K562 (cell line): ENCODE measurements at regions not wholly inside any gene's neighbourhood (a gene's known extent, or its start where the extent isn't known, plus 50 kb on each side); places are given as distances from the start of the nearest gene placed in this dataset.

Experiments used
- DDX20 ChIP-seq: fragments of 450-650 bp; IDR thresholded peaks from 2 replicates; pipeline ENCODE4 v1.6.1; 2016; ENCODE audit warnings: missing genetic modification characterization, low read depth, mild to moderate bottlenecking, missing compliant biosample characterization, moderate library complexity
- EWSR1 ChIP-seq: fragments of 450-650 bp; IDR thresholded peaks from 2 replicates; pipeline ENCODE4 v1.6.1; 2018; ENCODE audit warnings: borderline replicate concordance, mild to moderate bottlenecking, low read depth, moderate library complexity; ENCODE audit not compliant: partially characterized antibody
- FOXK2 ChIP-seq, 2 experiments: fragments of 450-650 bp; IDR thresholded peaks in 1 of 2; conservative IDR thresholded peaks in 1 of 2; 2 replicates each; pipeline ENCODE4 v1.6.1; 2016; ENCODE audit warnings: low read depth in 2 of 2, mild to moderate bottlenecking in 1 of 2
- KLF1 ChIP-seq: fragments of 450-650 bp; IDR thresholded peaks from 2 replicates; pipeline ENCODE4 v1.6.1; 2016; ENCODE audit warnings: missing genetic modification characterization, missing compliant biosample characterization
- MCM3 ChIP-seq: fragments of 450-650 bp; IDR thresholded peaks from 2 replicates; pipeline ENCODE4 v1.6.1; 2016
- NEUROD1 ChIP-seq: fragments of 150-350 bp; IDR thresholded peaks from 2 replicates; pipeline ENCODE4 v1.6.1; 2014; ENCODE audit warnings: borderline replicate concordance, low read length, low read depth; ENCODE audit not compliant: partially characterized antibody
- PRPF4 ChIP-seq: fragments of 200-400 bp; formaldehyde crosslinking; IDR thresholded peaks from one replicate; pipeline ENCODE4 v1.6.1; 2017; ENCODE audit warnings: low read length, low read depth, mild to moderate bottlenecking; ENCODE audit not compliant: insufficient read depth, poor library complexity, severe bottlenecking
- RAD21 ChIP-seq, 2 experiments: fragments of 250-450 bp in 1 of 2; fragments of 450-650 bp in 1 of 2; sonication (Bioruptor Pico) in 1 of 2; formaldehyde crosslinking in 1 of 2; IDR thresholded peaks in 1 of 2; conservative IDR thresholded peaks in 1 of 2; 2 replicates each; pipeline versions ENCODE4 v1.4.0 to v1.8.0; 2020 to 2022; ENCODE audit warnings: mild to moderate bottlenecking in 2 of 2, moderate library complexity in 1 of 2
- SRSF7 ChIP-seq: fragments of 200-400 bp; formaldehyde crosslinking; optimal IDR thresholded peaks from 2 replicates; pipeline ENCODE3; 2017; ENCODE audit warnings: mild to moderate bottlenecking, low read depth, low read length
- ZNF830 ChIP-seq: fragments of 250-450 bp; sonication (Bioruptor Pico); IDR thresholded peaks from 2 replicates; pipeline ENCODE4 v1.5.0; 2021; ENCODE audit warnings: mild to moderate bottlenecking
- TF ChIP-seq, protein P1 (sequence below), 2 experiments: fragments of 450-650 bp; IDR thresholded peaks; 2 replicates each; pipeline ENCODE4 v1.6.1; 2016; ENCODE audit warnings: mild to moderate bottlenecking in 2 of 2, borderline replicate concordance in 1 of 2, low read depth in 1 of 2, moderate library complexity in 1 of 2
- TF ChIP-seq, protein P2 (sequence below): sonication (generic); formaldehyde crosslinking; IDR thresholded peaks from 2 replicates; pipeline ENCODE4 v1.8.1; 2023; ENCODE audit warnings: mild to moderate bottlenecking, missing genetic modification reagents
- TF ChIP-seq, protein P3 (sequence below), 2 experiments: fragments of 450-650 bp; conservative IDR thresholded peaks; 2 replicates each; pipeline ENCODE4 v1.6.1; 2017; ENCODE audit warnings: mild to moderate bottlenecking in 2 of 2, moderate library complexity in 2 of 2
- TF ChIP-seq, protein P4 (sequence below): sonication (generic); formaldehyde crosslinking; IDR thresholded peaks from 2 replicates; pipeline ENCODE4 v1.8.0; 2022; ENCODE audit warnings: mild to moderate bottlenecking, missing genetic modification reagents

DNA sequence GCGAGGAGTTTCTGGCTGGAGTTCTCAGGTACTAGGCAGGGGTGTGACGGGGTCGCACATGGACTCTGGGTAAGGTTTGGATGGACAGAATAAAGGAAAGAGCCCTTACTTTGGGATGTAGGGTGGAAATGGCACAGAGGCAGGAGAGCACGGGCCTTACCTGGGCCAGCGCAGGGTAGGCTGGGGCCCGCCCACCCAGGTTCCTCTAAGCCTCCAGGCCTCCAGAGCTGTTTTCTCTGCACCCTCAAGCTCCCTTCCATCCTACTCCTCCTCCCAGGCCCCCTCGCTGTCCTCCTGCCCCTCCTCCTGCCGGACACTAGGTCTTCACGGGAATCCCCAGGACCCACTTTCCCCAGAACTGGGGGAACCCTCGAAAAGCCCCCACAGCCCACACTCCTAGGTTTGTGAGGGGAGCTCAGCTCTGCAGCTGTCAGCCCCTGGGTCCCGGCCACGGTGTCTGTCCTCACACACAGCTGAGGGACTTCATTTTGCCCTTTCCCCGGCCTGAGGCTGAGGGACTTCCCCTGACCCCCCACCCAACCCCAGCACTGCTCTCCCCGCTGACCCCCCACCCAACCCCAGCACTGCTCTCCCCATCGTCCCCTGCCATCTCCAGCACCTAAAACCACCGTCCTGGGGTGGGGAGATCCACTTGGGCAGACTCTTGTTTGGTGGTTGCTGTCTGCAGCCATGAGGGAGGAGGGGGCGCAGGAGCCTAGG lies 53.0 kb upstream of the PCSK6 start (continued):
- TF ChIP-seq, protein P1, sequence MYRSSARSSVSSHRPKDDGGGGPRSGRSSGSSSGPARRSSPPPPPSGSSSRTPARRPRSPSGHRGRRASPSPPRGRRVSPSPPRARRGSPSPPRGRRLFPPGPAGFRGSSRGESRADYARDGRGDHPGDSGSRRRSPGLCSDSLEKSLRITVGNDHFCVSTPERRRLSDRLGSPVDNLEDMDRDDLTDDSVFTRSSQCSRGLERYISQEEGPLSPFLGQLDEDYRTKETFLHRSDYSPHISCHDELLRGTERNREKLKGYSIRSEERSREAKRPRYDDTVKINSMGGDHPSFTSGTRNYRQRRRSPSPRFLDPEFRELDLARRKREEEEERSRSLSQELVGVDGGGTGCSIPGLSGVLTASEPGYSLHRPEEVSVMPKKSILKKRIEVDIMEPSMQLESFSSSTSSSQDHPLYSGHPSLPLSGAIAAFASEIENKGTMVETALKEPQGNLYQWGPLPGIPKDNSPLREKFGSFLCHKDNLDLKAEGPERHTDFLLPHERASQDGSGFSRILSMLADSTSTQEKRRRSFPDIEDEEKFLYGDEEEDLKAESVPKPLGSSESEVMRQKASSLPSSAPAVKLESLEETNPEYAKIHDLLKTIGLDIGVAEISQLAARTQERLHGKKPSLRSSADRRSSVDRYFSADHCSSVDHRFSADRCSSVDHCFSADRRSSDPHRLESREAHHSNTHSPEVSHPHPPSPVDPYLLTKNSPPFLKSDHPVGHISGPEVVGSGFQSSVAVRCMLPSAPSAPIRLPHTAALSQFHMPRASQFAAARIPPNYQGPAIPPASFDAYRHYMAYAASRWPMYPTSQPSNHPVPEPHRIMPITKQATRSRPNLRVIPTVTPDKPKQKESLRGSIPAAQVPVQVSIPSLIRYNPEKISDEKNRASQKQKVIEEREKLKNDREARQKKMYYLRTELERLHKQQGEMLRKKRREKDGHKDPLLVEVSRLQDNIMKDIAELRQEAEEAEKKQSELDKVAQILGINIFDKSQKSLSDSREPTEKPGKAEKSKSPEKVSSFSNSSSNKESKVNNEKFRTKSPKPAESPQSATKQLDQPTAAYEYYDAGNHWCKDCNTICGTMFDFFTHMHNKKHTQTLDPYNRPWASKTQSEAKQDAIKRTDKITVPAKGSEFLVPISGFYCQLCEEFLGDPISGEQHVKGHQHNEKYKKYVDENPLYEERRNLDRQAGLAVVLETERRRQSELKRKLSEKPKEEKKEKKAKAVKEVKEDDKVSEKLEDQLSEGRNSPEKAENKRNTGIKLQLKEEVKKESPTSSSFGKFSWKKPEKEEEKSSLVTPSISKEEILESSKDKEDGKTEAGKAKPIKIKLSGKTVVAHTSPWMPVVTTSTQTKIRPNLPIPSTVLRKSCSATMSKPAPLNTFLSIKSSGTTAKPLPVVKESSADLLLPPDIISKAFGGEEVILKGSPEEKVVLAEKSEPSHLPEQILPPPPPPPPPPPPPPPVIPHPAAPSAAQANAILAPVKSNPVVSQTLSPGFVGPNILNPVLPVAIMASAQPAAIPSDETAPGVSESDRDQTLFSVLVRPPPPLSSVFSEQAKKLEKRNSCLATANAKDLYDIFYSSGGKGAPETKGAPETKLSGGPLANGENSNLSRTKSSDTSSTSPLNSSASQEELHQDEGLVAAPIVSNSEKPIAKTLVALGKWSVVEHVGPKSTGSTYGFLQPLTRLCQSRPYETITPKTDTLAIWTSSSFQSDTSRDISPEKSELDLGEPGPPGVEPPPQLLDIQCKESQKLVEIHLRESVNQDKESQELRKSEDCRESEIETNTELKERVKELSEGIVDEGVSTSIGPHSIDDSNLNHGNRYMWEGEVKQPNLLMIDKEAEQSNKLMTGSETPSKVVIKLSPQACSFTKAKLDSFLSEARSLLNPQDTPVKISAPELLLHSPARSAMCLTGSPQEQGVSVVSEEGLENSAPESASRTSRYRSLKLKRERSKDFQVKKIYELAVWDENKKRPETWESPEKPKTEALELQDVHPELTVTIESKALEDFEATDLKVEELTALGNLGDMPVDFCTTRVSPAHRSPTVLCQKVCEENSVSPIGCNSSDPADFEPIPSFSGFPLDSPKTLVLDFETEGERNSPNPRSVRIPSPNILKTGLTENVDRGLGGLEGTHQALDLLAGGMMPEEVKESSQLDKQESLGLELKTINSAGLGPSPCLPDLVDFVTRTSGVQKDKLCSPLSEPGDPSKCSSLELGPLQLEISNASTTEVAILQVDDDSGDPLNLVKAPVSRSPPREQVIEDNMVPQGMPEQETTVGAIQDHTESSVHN (IDR thresholded peaks at IDR 0.05; ENCODE audit: borderline replicate concordance in 1 of 2, low read depth in 1 of 2) = no peak
- TF ChIP-seq, protein P2, sequence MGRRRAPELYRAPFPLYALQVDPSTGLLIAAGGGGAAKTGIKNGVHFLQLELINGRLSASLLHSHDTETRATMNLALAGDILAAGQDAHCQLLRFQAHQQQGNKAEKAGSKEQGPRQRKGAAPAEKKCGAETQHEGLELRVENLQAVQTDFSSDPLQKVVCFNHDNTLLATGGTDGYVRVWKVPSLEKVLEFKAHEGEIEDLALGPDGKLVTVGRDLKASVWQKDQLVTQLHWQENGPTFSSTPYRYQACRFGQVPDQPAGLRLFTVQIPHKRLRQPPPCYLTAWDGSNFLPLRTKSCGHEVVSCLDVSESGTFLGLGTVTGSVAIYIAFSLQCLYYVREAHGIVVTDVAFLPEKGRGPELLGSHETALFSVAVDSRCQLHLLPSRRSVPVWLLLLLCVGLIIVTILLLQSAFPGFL = no peak
- TF ChIP-seq PRPF4 (no peak), DDX20 (no peak), NEUROD1 (no peak), KLF1 (tag) (no peak), EWSR1 (no peak), ZNF830 (no peak), RAD21 (CRISPR knock-in tag; conservative IDR thresholded peaks at IDR 0.05 in 1 of 2, IDR thresholded peaks at IDR 0.05 in 1 of 2) (no peak), FOXK2 (conservative IDR thresholded peaks at IDR 0.05 in 1 of 2, IDR thresholded peaks at IDR 0.05 in 1 of 2; ENCODE audit: low read depth in 2 of 2) (no peak), MCM3 (no peak), SRSF7 (no peak)
- TF ChIP-seq, protein P3, sequence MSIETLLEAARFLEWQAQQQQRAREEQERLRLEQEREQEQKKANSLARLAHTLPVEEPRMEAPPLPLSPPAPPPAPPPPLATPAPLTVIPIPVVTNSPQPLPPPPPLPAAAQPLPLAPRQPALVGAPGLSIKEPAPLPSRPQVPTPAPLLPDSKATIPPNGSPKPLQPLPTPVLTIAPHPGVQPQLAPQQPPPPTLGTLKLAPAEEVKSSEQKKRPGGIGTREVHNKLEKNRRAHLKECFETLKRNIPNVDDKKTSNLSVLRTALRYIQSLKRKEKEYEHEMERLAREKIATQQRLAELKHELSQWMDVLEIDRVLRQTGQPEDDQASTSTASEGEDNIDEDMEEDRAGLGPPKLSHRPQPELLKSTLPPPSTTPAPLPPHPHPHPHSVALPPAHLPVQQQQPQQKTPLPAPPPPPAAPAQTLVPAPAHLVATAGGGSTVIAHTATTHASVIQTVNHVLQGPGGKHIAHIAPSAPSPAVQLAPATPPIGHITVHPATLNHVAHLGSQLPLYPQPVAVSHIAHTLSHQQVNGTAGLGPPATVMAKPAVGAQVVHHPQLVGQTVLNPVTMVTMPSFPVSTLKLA (conservative IDR thresholded peaks at IDR 0.05) = no peak
- TF ChIP-seq, protein P4, sequence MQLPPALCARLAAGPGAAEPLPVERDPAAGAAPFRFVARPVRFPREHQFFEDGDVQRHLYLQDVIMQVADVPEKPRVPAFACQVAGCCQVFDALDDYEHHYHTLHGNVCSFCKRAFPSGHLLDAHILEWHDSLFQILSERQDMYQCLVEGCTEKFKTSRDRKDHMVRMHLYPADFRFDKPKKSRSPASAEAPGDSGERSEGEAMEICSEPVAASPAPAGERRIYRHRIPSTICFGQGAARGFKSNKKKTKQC (CRISPR knock-in tag) = no peak
